K562 (cell line): ENCODE measurements at regions not wholly inside any gene's neighbourhood (a gene's known extent, or its start where the extent isn't known, plus 50 kb on each side); places are given as distances from the start of the nearest gene placed in this dataset.

Experiments
- ATAC-seq: fragments of 200-7000 bp; cut with Tn5 transposase; 3 replicates; pipeline ENCODE4 v1.9.1; 2020; ENCODE audit warnings: moderate library complexity
- BruUV-seq: library from RNA; stranded (reverse); fragments of 400-500 nt; replicated peaks from 2 replicates; lab custom pipeline; 2021; lab: Mats Ljungman, UMichigan
- CTCF ChIA-PET: fragments of 300-600 bp; formaldehyde crosslinking; extraction: SDS; loops from one replicate; lab custom pipeline; 2021; ENCODE audit warnings: low intra/inter-chr PET ratio; lab: Yijun Ruan, JAX
- POLR2A ChIA-PET: fragments of 300-600, 350-650 bp; sonication (Branson Sonifier 250); formaldehyde crosslinking; extraction: SDS; loops from one replicate; lab custom pipeline; 2021; ENCODE audit warnings: antibody characterized with exemption, inconsistent platforms; lab: Yijun Ruan, JAX
- DNase-seq, 4 experiments: peaks; one replicate each; pipeline versions ENCODE4 v3.0.0 to v3.0.0-alpha.2; 2011 to 2018; ENCODE audit warnings: low spot score in 3 of 4, mixed read lengths in 3 of 4; ENCODE audit errors: extremely low read depth in 1 of 4
- FAIRE-seq: peaks from 2 replicates; lab custom pipeline; 2011; peaks lifted over from hg19 to GRCh38; lab: Jason Lieb, UNC
- H2AFZ ChIP-seq: 2 replicates; pipeline ENCODE4 v1.6.0; 2011; ENCODE audit warnings: low read depth, low read length, control low read depth, inconsistent platforms
- H3K27ac ChIP-seq: fragments of 200-600 bp; 3 replicates; pipeline ENCODE4 v1.8.0; 2011; ENCODE audit warnings: low read depth, mild to moderate bottlenecking, control low read depth, inconsistent platforms, low read length, moderate library complexity, mixed read lengths; ENCODE audit errors: extremely low read depth
- H3K27me3 ChIP-seq, 2 experiments: fragments of 300-600 bp in 1 of 2; 2 replicates in 1 of 2; 3 replicates in 1 of 2; pipeline versions ENCODE4 v1.6.0 to v1.8.0; 2011; ENCODE audit warnings: inconsistent platforms in 2 of 2, low read length in 2 of 2, mild to moderate bottlenecking in 1 of 2, mixed read lengths in 1 of 2, moderate library complexity in 1 of 2; ENCODE audit not compliant: control insufficient read depth in 2 of 2, insufficient read depth in 2 of 2
- H3K36me3 ChIP-seq: fragments of 300-600 bp; 3 replicates; pipeline ENCODE4 v1.8.0; 2011; ENCODE audit warnings: mild to moderate bottlenecking, low read length, inconsistent platforms; ENCODE audit not compliant: control insufficient read depth, insufficient read depth
- H3K4me1 ChIP-seq, 2 experiments: fragments of 200-600 bp in 1 of 2; replicated peaks in 1 of 2; 2 replicates in 1 of 2; 3 replicates in 1 of 2; pipeline versions ENCODE4 v1.5.1 to v1.8.0; 2011; ENCODE audit warnings: inconsistent platforms in 2 of 2, low read length in 2 of 2, mild to moderate bottlenecking in 1 of 2, mixed read lengths in 1 of 2, moderate library complexity in 1 of 2; ENCODE audit not compliant: control insufficient read depth in 2 of 2, insufficient read depth in 2 of 2
- H3K4me2 ChIP-seq: 2 replicates; pipeline ENCODE4 v1.6.1; 2011; ENCODE audit warnings: low read length, control low read depth, inconsistent platforms, mixed read lengths; ENCODE audit not compliant: insufficient read depth
- H3K4me3 ChIP-seq: fragments of 200-600 bp; sonication (generic), shearing (Covaris generic); 2 replicates; pipeline ENCODE4 v1.5.1; 2016; ENCODE audit warnings: control low read depth, inconsistent platforms
- H3K79me2 ChIP-seq: fragments of 200-600 bp; 3 replicates; pipeline ENCODE4 v1.8.0; 2011; ENCODE audit warnings: low read length, inconsistent platforms; ENCODE audit not compliant: control insufficient read depth, insufficient read depth
- H3K9ac ChIP-seq, 2 experiments: 2 replicates each; pipeline versions ENCODE4 v1.6.0 to v1.6.1; 2011; ENCODE audit warnings: low read depth in 2 of 2, low read length in 2 of 2, control low read depth in 1 of 2, inconsistent platforms in 1 of 2, mild to moderate bottlenecking in 1 of 2, mixed read lengths in 1 of 2; ENCODE audit not compliant: insufficient read depth in 1 of 2
- H3K9me1 ChIP-seq: one replicate; pipeline ENCODE4 v1.6.0; 2011; ENCODE audit warnings: inconsistent platforms, mild to moderate bottlenecking, low read length, moderate library complexity; ENCODE audit not compliant: control insufficient read depth, insufficient read depth
- H3K9me3 ChIP-seq: replicated peaks from 2 replicates; pipeline ENCODE4 v1.5.1; 2011; ENCODE audit warnings: low read depth, low read length, inconsistent platforms; ENCODE audit not compliant: control insufficient read depth, insufficient read depth
- H4K20me1 ChIP-seq: replicated peaks from 2 replicates; pipeline ENCODE4 v1.6.1; 2011; ENCODE audit warnings: low read length, inconsistent platforms, mixed read lengths; ENCODE audit not compliant: control insufficient read depth, insufficient read depth
- CHD4 ChIP-seq: fragments of 200-600 bp; sonication (generic); IDR thresholded peaks from 3 replicates; pipeline ENCODE4 v1.6.1; 2012; ENCODE audit warnings: low read depth, mild to moderate bottlenecking, mixed read lengths, low read length, inconsistent platforms; ENCODE audit not compliant: insufficient read depth, insufficient replicate concordance, poor library complexity, severe bottlenecking
- CXXC5 ChIP-seq: fragments of 250-450 bp; sonication (Bioruptor Pico); IDR thresholded peaks from 2 replicates; pipeline ENCODE4 v1.8.0; 2022; ENCODE audit warnings: inconsistent platforms, mild to moderate bottlenecking, moderate library complexity
- IRF9 ChIP-seq: fragments of 450-650 bp; IDR thresholded peaks from 2 replicates; pipeline ENCODE4 v1.6.1; 2016; ENCODE audit warnings: missing biosample characterization, missing genetic modification characterization
- LARP7 ChIP-seq: fragments of 450-650 bp; IDR thresholded peaks from 2 replicates; pipeline ENCODE4 v1.6.1; 2016
- RAD21 ChIP-seq, 2 experiments: fragments of 250-450 bp in 1 of 2; fragments of 450-650 bp in 1 of 2; sonication (Bioruptor Pico) in 1 of 2; formaldehyde crosslinking in 1 of 2; IDR thresholded peaks in 1 of 2; conservative IDR thresholded peaks in 1 of 2; 2 replicates each; pipeline versions ENCODE4 v1.4.0 to v1.8.0; 2020 to 2022; ENCODE audit warnings: mild to moderate bottlenecking in 2 of 2, moderate library complexity in 1 of 2
- TFAM ChIP-seq: fragments of 250-450 bp; sonication (Bioruptor Pico); conservative IDR thresholded peaks from 2 replicates; pipeline ENCODE4 v1.5.0; 2021; ENCODE audit warnings: mild to moderate bottlenecking, moderate library complexity
- U2AF1 ChIP-seq: fragments of 200-400 bp; formaldehyde crosslinking; optimal IDR thresholded peaks from 2 replicates; pipeline ENCODE3; 2017; ENCODE audit warnings: mild to moderate bottlenecking, low read depth, low read length, moderate library complexity
- ZBTB1 ChIP-seq: sonication (generic); formaldehyde crosslinking; IDR thresholded peaks from 2 replicates; pipeline ENCODE4 v1.8.1; 2023; ENCODE audit warnings: missing genetic modification reagents, low read depth, mild to moderate bottlenecking, borderline replicate concordance
- ZBTB43 ChIP-seq: sonication (generic); formaldehyde crosslinking; IDR thresholded peaks from 2 replicates; pipeline ENCODE4 v1.8.0; 2023; ENCODE audit warnings: mild to moderate bottlenecking, missing genetic modification reagents
- ZNF347 ChIP-seq: fragments of 450-650 bp; formaldehyde crosslinking; IDR thresholded peaks from 2 replicates; pipeline ENCODE4 v1.4.0; 2020; ENCODE audit warnings: low read depth, mild to moderate bottlenecking, moderate library complexity
- ZNF57 ChIP-seq: fragments of 450-650 bp; formaldehyde crosslinking; IDR thresholded peaks from 2 replicates; pipeline ENCODE4 v1.4.0; 2020; ENCODE audit warnings: mild to moderate bottlenecking, moderate library complexity
- WGBS: fragments of 100-300 bp; shearing (Covaris generic); methylation state at CpG from one replicate; pipeline ENCODE4 v1.1.6; 2016; ENCODE audit warnings: low coverage, mixed read lengths; ENCODE audit not compliant: insufficient coverage; ENCODE audit errors: missing lambda C conversion rate; 5-methylcytosine and 5-hydroxymethylcytosine counted together
- in situ Hi-C: fragments of 300-500 bp; cut with MboI; formaldehyde crosslinking; loops from 4 replicates; pipeline ENCODE4 v1.15.0; 2018; ENCODE audit warnings: inconsistent platforms, mixed read lengths
- intact Hi-C: fragments of 100-400 bp; cut with micrococcal nuclease; formaldehyde crosslinking; loops from 2 replicates; pipeline ENCODE4 v1.14.2; 2022
- TF ChIP-seq, protein P1 (sequence below): sonication (generic); formaldehyde crosslinking; IDR thresholded peaks from 2 replicates; pipeline ENCODE4 v1.8.1; 2023; ENCODE audit warnings: missing genetic modification reagents, mild to moderate bottlenecking, borderline replicate concordance
- TF ChIP-seq, protein P2 (sequence below), 3 experiments: IDR thresholded peaks in 2 of 3; conservative IDR thresholded peaks in 1 of 3; 2 replicates each; pipeline ENCODE4 v1.5.1; 2011 to 2012; ENCODE audit warnings: low read length in 3 of 3, mild to moderate bottlenecking in 3 of 3, control low read depth in 2 of 3, improper control_type of control experiment in 1 of 3, inconsistent platforms in 1 of 3, low read depth in 1 of 3, mixed read lengths in 1 of 3, moderate library complexity in 1 of 3; ENCODE audit not compliant: insufficient read depth in 2 of 3

DNA sequence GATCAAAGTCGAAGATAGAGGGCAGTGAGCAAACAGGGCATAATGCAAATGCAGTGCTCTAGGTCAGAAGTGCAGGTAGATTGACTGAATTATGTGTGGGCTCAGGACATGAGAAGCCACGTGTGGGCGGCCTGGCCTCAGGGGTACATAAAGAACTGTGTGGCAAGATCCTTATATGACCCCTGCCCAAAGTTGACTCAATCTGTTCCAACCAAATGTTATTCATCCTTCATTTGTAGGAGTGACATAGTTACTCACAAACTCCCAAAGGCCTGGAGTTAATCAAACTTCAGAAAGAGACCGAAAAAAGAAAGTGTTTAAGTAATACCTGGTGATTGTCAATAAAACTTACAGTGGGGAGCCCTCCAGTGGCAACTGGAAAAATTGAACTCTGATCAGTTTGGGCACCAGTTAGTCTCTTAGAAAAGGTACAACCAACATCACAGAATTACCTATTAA is 150.4 kb upstream of the FAR2 start:
- no peaks in the 10 kb centered on the region for H3K4me1 ChIP-seq
- peak in 2 of 4 experiments; percentile 11 to 14 for DNase-seq
- H3K9me1 ChIP-seq = no peaks in the 10 kb centered on the region
- no peak overlapping the region for H2AFZ ChIP-seq
- 0% methylated on average over 3 of the region's 4 CpGs for WGBS
- no peaks in the 10 kb centered on the region for H3K79me2 ChIP-seq
- no peak overlapping the region for H3K4me3 ChIP-seq
- in situ Hi-C loops (no loop called here), intact Hi-C loops (no loop called here)
- no peak overlapping the region for H3K9ac ChIP-seq
- no peak overlapping the region for H3K27ac ChIP-seq
- no peaks in the 10 kb centered on the region for H3K9me3 ChIP-seq
- no peak for ATAC-seq
- H3K36me3 ChIP-seq = no peaks in the 10 kb centered on the region
- ChIA-PET POLR2A (no interaction called here), CTCF (no interaction called here)
- peak; percentile 32 for FAIRE-seq
- H4K20me1 ChIP-seq = no peaks in the 10 kb centered on the region
- H3K27me3 ChIP-seq = no peaks in the 10 kb centered on the region
- H3K4me2 ChIP-seq = no peak overlapping the region
- no TSS peak for BruUV-seq
- TF ChIP-seq, protein P1, sequence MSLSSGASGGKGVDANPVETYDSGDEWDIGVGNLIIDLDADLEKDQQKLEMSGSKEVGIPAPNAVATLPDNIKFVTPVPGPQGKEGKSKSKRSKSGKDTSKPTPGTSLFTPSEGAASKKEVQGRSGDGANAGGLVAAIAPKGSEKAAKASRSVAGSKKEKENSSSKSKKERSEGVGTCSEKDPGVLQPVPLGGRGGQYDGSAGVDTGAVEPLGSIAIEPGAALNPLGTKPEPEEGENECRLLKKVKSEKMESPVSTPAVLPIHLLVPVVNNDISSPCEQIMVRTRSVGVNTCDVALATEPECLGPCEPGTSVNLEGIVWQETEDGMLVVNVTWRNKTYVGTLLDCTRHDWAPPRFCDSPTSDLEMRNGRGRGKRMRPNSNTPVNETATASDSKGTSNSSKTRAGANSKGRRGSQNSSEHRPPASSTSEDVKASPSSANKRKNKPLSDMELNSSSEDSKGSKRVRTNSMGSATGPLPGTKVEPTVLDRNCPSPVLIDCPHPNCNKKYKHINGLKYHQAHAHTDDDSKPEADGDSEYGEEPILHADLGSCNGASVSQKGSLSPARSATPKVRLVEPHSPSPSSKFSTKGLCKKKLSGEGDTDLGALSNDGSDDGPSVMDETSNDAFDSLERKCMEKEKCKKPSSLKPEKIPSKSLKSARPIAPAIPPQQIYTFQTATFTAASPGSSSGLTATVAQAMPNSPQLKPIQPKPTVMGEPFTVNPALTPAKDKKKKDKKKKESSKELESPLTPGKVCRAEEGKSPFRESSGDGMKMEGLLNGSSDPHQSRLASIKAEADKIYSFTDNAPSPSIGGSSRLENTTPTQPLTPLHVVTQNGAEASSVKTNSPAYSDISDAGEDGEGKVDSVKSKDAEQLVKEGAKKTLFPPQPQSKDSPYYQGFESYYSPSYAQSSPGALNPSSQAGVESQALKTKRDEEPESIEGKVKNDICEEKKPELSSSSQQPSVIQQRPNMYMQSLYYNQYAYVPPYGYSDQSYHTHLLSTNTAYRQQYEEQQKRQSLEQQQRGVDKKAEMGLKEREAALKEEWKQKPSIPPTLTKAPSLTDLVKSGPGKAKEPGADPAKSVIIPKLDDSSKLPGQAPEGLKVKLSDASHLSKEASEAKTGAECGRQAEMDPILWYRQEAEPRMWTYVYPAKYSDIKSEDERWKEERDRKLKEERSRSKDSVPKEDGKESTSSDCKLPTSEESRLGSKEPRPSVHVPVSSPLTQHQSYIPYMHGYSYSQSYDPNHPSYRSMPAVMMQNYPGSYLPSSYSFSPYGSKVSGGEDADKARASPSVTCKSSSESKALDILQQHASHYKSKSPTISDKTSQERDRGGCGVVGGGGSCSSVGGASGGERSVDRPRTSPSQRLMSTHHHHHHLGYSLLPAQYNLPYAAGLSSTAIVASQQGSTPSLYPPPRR (CRISPR knock-in tag) = no peak
- no peak for TF ChIP-seq ZBTB1
- no peak for TF ChIP-seq TFAM (CRISPR knock-in tag)
- TF ChIP-seq ZNF57 (CRISPR knock-in tag) = no peak
- no peak for TF ChIP-seq CXXC5
- no peak for TF ChIP-seq IRF9
- TF ChIP-seq, protein P2, sequence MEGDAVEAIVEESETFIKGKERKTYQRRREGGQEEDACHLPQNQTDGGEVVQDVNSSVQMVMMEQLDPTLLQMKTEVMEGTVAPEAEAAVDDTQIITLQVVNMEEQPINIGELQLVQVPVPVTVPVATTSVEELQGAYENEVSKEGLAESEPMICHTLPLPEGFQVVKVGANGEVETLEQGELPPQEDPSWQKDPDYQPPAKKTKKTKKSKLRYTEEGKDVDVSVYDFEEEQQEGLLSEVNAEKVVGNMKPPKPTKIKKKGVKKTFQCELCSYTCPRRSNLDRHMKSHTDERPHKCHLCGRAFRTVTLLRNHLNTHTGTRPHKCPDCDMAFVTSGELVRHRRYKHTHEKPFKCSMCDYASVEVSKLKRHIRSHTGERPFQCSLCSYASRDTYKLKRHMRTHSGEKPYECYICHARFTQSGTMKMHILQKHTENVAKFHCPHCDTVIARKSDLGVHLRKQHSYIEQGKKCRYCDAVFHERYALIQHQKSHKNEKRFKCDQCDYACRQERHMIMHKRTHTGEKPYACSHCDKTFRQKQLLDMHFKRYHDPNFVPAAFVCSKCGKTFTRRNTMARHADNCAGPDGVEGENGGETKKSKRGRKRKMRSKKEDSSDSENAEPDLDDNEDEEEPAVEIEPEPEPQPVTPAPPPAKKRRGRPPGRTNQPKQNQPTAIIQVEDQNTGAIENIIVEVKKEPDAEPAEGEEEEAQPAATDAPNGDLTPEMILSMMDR (IDR thresholded peaks at IDR 0.05 in 2 of 3, conservative IDR thresholded peaks at IDR 0.05 in 1 of 3; ENCODE audit: insufficient read depth in 2 of 3, low read depth in 1 of 3, low read length in 3 of 3) = peak in 2 of 3 experiments; percentile 37 to 50; a peak in 3 of 6 replicates
- TF ChIP-seq U2AF1 = no peak
- TF ChIP-seq ZNF347 = no peak
- TF ChIP-seq RAD21 (CRISPR knock-in tag; conservative IDR thresholded peaks at IDR 0.05 in 1 of 2, IDR thresholded peaks at IDR 0.05 in 1 of 2) = peak; percentile 30 to 51; a peak in 2 of 4 replicates
- no peak for TF ChIP-seq CHD4
- no peak for TF ChIP-seq ZBTB43 (CRISPR knock-in tag)
- no peak for TF ChIP-seq LARP7
